HCT116 (cell line): ENCODE measurements at regions not wholly inside any gene's neighbourhood (a gene's known extent, or its start where the extent isn't known, plus 50 kb on each side); places are given as distances from the start of the nearest gene placed in this dataset.

Experiments used
- ATAC-seq: fragments of 200-7000 bp; cut with Tn5 transposase; 2 replicates; pipeline ENCODE4 v1.9.1; 2020; ENCODE audit warnings: mild to moderate bottlenecking, moderate library complexity
- BruUV-seq: library from RNA; stranded (reverse); fragments of 400-500 nt; replicated peaks from 2 replicates; lab custom pipeline; 2021; lab: Mats Ljungman, UMichigan
- CTCF ChIA-PET: fragments of 300-600 bp; sonication (Branson Sonifier 250); formaldehyde crosslinking; loops from one replicate; lab custom pipeline; 2021; ENCODE audit warnings: antibody characterized with exemption; lab: Charles Lee
- POLR2A ChIA-PET: fragments of 300-600, 350-600 bp; sonication (Branson Sonifier 250); formaldehyde crosslinking; loops from one replicate; lab custom pipeline; 2021; ENCODE audit warnings: antibody characterized with exemption; lab: Charles Lee
- RAD21 ChIA-PET, 2 experiments: fragments of 300-600 bp; sonication (Branson Sonifier 250); formaldehyde crosslinking; loops; one replicate each; lab custom pipeline; 2023; ENCODE audit warnings: low total read pairs in 2 of 2; ENCODE audit not compliant: uncharacterized antibody in 2 of 2, unreplicated experiment in 2 of 2, low non-redundant PET in 1 of 2; lab: Charles Lee
- DNase-seq: peaks from one replicate; pipeline ENCODE4 v3.0.0-alpha.2; 2010; ENCODE audit warnings: low read depth, low spot score
- H2AFZ ChIP-seq: fragments of 200-600 bp; shearing (Covaris generic), sonication (generic); 2 replicates; pipeline ENCODE4 v1.6.1; 2017; ENCODE audit warnings: low read depth, mixed run types, mixed read lengths, antibody characterized with exemption, low read length; ENCODE audit not compliant: poor library complexity, severe bottlenecking
- H3K27ac ChIP-seq: 2 replicates; pipeline ENCODE4 v1.5.1; 2012; ENCODE audit warnings: low read depth, low read length
- H3K27me3 ChIP-seq: fragments of 200-600 bp; sonication (generic); 2 replicates; pipeline ENCODE4 v1.6.1; 2016; ENCODE audit warnings: mixed run types, low read length, mixed read lengths; ENCODE audit not compliant: insufficient read depth
- H3K36me3 ChIP-seq, 2 experiments: fragments of 200-500 bp in 1 of 2; fragments of 200-600 bp in 1 of 2; sonication (Bioruptor generic) in 1 of 2; sonication (generic) in 1 of 2; 2 replicates each; pipeline versions ENCODE4 v1.5.1 to v1.6.1; 2014 to 2016; ENCODE audit warnings: low read length in 2 of 2, inconsistent platforms in 1 of 2, mixed read lengths in 1 of 2, mixed run types in 1 of 2; ENCODE audit not compliant: insufficient read depth in 2 of 2, control insufficient read depth in 1 of 2
- H3K4me1 ChIP-seq, 2 experiments: fragments of 200-600 bp in 1 of 2; sonication (generic) in 1 of 2; 2 replicates each; pipeline versions ENCODE4 v1.5.1 to v1.6.1; 2012 to 2017; ENCODE audit warnings: low read length in 2 of 2, inconsistent platforms in 1 of 2, mild to moderate bottlenecking in 1 of 2, mixed read lengths in 1 of 2, mixed run types in 1 of 2, moderate library complexity in 1 of 2; ENCODE audit not compliant: insufficient read depth in 2 of 2, control insufficient read depth in 1 of 2
- H3K4me2 ChIP-seq: fragments of 200-600 bp; sonication (generic); 2 replicates; pipeline ENCODE4 v1.6.1; 2017; ENCODE audit warnings: mixed run types, low read length, mixed read lengths
- H3K4me3 ChIP-seq, 2 experiments: fragments of 200-600 bp in 1 of 2; sonication (generic) in 1 of 2; replicated peaks in 1 of 2; 2 replicates each; pipeline ENCODE4 v1.5.1; 2011 to 2016; ENCODE audit warnings: low read length in 2 of 2, control low read depth in 1 of 2, low read depth in 1 of 2, mild to moderate bottlenecking in 1 of 2, mixed read lengths in 1 of 2, mixed run types in 1 of 2
- H3K79me2 ChIP-seq: fragments of 200-600 bp; sonication (generic); 2 replicates; pipeline ENCODE4 v1.6.1; 2017; ENCODE audit warnings: mild to moderate bottlenecking, mixed run types, low read length, moderate library complexity, mixed read lengths; ENCODE audit not compliant: insufficient read depth
- H3K9ac ChIP-seq: fragments of 200-600 bp; sonication (generic); 2 replicates; pipeline ENCODE4 v1.6.1; 2016; ENCODE audit warnings: low read length, mixed read lengths
- H3K9me2 ChIP-seq: fragments of 200-600 bp; sonication (generic), shearing (Covaris generic); 2 replicates; pipeline ENCODE4 v1.6.1; 2017; ENCODE audit warnings: mixed run types, mild to moderate bottlenecking, moderate library complexity; ENCODE audit not compliant: insufficient read depth
- H3K9me3 ChIP-seq, 2 experiments: fragments of 200-500 bp in 1 of 2; fragments of 200-600 bp in 1 of 2; sonication (Bioruptor generic) in 1 of 2; sonication (generic) in 1 of 2; 2 replicates each; pipeline ENCODE4 v1.6.1; 2014 to 2017; ENCODE audit warnings: low read length in 2 of 2, mixed read lengths in 2 of 2, inconsistent platforms in 1 of 2, low read depth in 1 of 2, mild to moderate bottlenecking in 1 of 2, mixed run types in 1 of 2, moderate library complexity in 1 of 2; ENCODE audit not compliant: control insufficient read depth in 1 of 2, insufficient read depth in 1 of 2
- H4K20me1 ChIP-seq: fragments of 200-600 bp; sonication (generic), shearing (Covaris generic); 2 replicates; pipeline ENCODE4 v1.6.1; 2017; ENCODE audit warnings: mixed run types, mild to moderate bottlenecking, moderate library complexity; ENCODE audit not compliant: insufficient read depth
- ATF3 ChIP-seq: IDR thresholded peaks from 2 replicates; pipeline ENCODE4 v1.6.1; 2012
- CBX3 ChIP-seq: IDR thresholded peaks from 2 replicates; pipeline ENCODE4 v1.6.1; 2012; ENCODE audit warnings: low read depth
- CEBPB ChIP-seq: IDR thresholded peaks from 2 replicates; pipeline ENCODE4 v1.6.1; 2012; ENCODE audit warnings: low read depth
- CTCF ChIP-seq, 3 experiments: fragments of 200-600 bp in 1 of 3; sonication (generic) in 1 of 3; IDR thresholded peaks in 2 of 3; conservative IDR thresholded peaks in 1 of 3; 2 replicates each; pipeline ENCODE4 v1.5.1; 2012 to 2017; ENCODE audit warnings: low read depth in 2 of 3, low read length in 2 of 3, antibody characterized with exemption in 1 of 3, borderline replicate concordance in 1 of 3, control low read depth in 1 of 3, mild to moderate bottlenecking in 1 of 3, mixed read lengths in 1 of 3, mixed run types in 1 of 3, moderate library complexity in 1 of 3; ENCODE audit not compliant: insufficient read depth in 1 of 3
- EGR1 ChIP-seq: IDR thresholded peaks from 2 replicates; pipeline ENCODE4 v1.6.1; 2012; ENCODE audit warnings: low read depth
- ELF1 ChIP-seq: IDR thresholded peaks from 2 replicates; pipeline ENCODE4 v1.6.1; 2012; ENCODE audit warnings: low read depth, borderline replicate concordance
- EZH2 ChIP-seq: fragments of 200-600 bp; sonication (generic); IDR thresholded peaks from 2 replicates; pipeline ENCODE4 v1.6.1; 2017; ENCODE audit warnings: antibody characterized with exemption, mixed run types
- JUND ChIP-seq: IDR thresholded peaks from 2 replicates; pipeline ENCODE4 v1.6.1; 2012
- MAX ChIP-seq: IDR thresholded peaks from 2 replicates; pipeline ENCODE4 v1.6.1; 2012
- POLR2A ChIP-seq: IDR thresholded peaks from 2 replicates; pipeline ENCODE4 v1.7.0; 2011; ENCODE audit warnings: borderline replicate concordance; ENCODE audit not compliant: insufficient read depth, insufficient read length; ENCODE audit errors: extremely low read depth
- POLR2AphosphoS5 ChIP-seq: IDR thresholded peaks from 2 replicates; pipeline ENCODE4 v1.6.1; 2011; ENCODE audit warnings: mild to moderate bottlenecking, low read depth, low read length, moderate library complexity
- RAD21 ChIP-seq: IDR thresholded peaks from 2 replicates; pipeline ENCODE4 v1.6.1; 2012; ENCODE audit warnings: low read depth, mild to moderate bottlenecking
- REST ChIP-seq: IDR thresholded peaks from 2 replicates; pipeline ENCODE4 v1.6.1; 2012; ENCODE audit warnings: low read depth
- SIN3A ChIP-seq: IDR thresholded peaks from 2 replicates; pipeline ENCODE4 v1.6.1; 2012; ENCODE audit warnings: low read depth
- SP1 ChIP-seq: IDR thresholded peaks from 2 replicates; pipeline ENCODE4 v1.6.1; 2012; ENCODE audit warnings: low read depth
- TCF7L2 ChIP-seq: IDR thresholded peaks from 2 replicates; pipeline ENCODE4 v1.7.0; 2011; ENCODE audit warnings: borderline replicate concordance, inconsistent platforms; ENCODE audit not compliant: insufficient read depth, insufficient read length; ENCODE audit errors: extremely low read depth
- YY1 ChIP-seq: IDR thresholded peaks from 2 replicates; pipeline ENCODE4 v1.6.1; 2011; ENCODE audit warnings: low read length, low read depth, moderate library complexity, mild to moderate bottlenecking; ENCODE audit not compliant: insufficient replicate concordance; ENCODE audit errors: extremely low read depth
- ZBTB33 ChIP-seq: IDR thresholded peaks from 2 replicates; pipeline ENCODE4 v1.6.1; 2011; ENCODE audit warnings: mild to moderate bottlenecking, low read length, moderate library complexity; ENCODE audit not compliant: insufficient replicate concordance; ENCODE audit errors: extremely low read depth
- ZFX ChIP-seq: fragments of 450-650 bp; IDR thresholded peaks from 2 replicates; pipeline ENCODE4 v1.6.1; 2017
- ZNF274 ChIP-seq: fragments of 200-500 bp; sonication (Bioruptor generic); IDR thresholded peaks from 2 replicates; pipeline ENCODE4 v1.6.1; 2014; ENCODE audit warnings: mild to moderate bottlenecking, low read depth, low read length, inconsistent platforms
- intact Hi-C: fragments of 100-400 bp; cut with micrococcal nuclease; formaldehyde crosslinking; loops from 2 replicates; pipeline ENCODE4 v1.10.0; 2022

- no peaks in the 10 kb centered on the region for H3K36me3 ChIP-seq
- intact Hi-C loops = no loop called here
- no peak overlapping the region for H2AFZ ChIP-seq
- H3K27ac ChIP-seq = no peak overlapping the region
- no peak for ATAC-seq
- no peaks in the 10 kb centered on the region for H3K9me2 ChIP-seq
- ChIA-PET RAD21 (no interaction called here), CTCF (no interaction called here), POLR2A (no interaction called here)
- H4K20me1 ChIP-seq = no peaks in the 10 kb centered on the region
- no peaks in the 10 kb centered on the region for H3K79me2 ChIP-seq
- no peak for DNase-seq
- no peak overlapping the region for H3K4me2 ChIP-seq
- no peaks in the 10 kb centered on the region for H3K9me3 ChIP-seq
- no peak overlapping the region for H3K9ac ChIP-seq
- TF ChIP-seq POLR2A (no peak), RAD21 (no peak), CTCF (IDR thresholded peaks at IDR 0.05 in 2 of 3, conservative IDR thresholded peaks at IDR 0.05 in 1 of 3; ENCODE audit: borderline replicate concordance in 1 of 3, insufficient read depth in 1 of 3, low read depth in 2 of 3, low read length in 2 of 3) (no peak), ZFX (no peak), ZBTB33 (no peak), SIN3A (no peak), JUND (no peak), CBX3 (no peak), YY1 (no peak), POLR2AphosphoS5 (no peak), ELF1 (no peak), SP1 (no peak), ATF3 (no peak), CEBPB (no peak), REST (no peak), MAX (no peak), EZH2 (no peak), ZNF274 (no peak), EGR1 (no peak), TCF7L2 (no peak)
- no peak overlapping the region for H3K4me3 ChIP-seq
- no peaks in the 10 kb centered on the region for H3K27me3 ChIP-seq
- H3K4me1 ChIP-seq = no peaks in the 10 kb centered on the region
- BruUV-seq = no TSS peak
Measured at GRCh38 chr12:89858718-89859117, 150.1 kb upstream of the ATP2B1 start.
